Colonic mucosa (tissue), 4 donors: ENCODE measurements at regions not wholly inside any gene's neighbourhood (a gene's known extent, or its start where the extent isn't known, plus 50 kb on each side); places are given as distances from the start of the nearest gene placed in this dataset.

Source experiments
- DNase-seq: peaks from one replicate; pipeline ENCODE4 v3.0.0-alpha.2; 2020
- H3K27ac ChIP-seq: fragments of 200-600 bp; one replicate; pipeline ENCODE4 v1.8.0; 2021
- H3K27me3 ChIP-seq: fragments of 200-600 bp; one replicate; pipeline ENCODE4 v1.8.0; 2021
- H3K36me3 ChIP-seq: fragments of 200-600 bp; one replicate; pipeline ENCODE4 v1.8.0; 2021
- H3K4me1 ChIP-seq: fragments of 200-600 bp; one replicate; pipeline ENCODE4 v1.8.0; 2021; ENCODE audit warnings: mild to moderate bottlenecking
- H3K4me3 ChIP-seq: fragments of 200-600 bp; one replicate; pipeline ENCODE4 v1.8.0; 2021
- H3K9ac ChIP-seq, 2 donors: one replicate each; pipeline ENCODE4 v1.7.0; 2013; ENCODE audit warnings: control low read depth in 2 of 2, low read depth in 2 of 2, low read length in 2 of 2
- H3K9me3 ChIP-seq: fragments of 200-600 bp; one replicate; pipeline ENCODE4 v1.8.0; 2021
- CTCF ChIP-seq: fragments of 200-600 bp; IDR thresholded peaks from one replicate; pipeline ENCODE4 v1.8.0; 2022; ENCODE audit warnings: antibody characterized with exemption, mild to moderate bottlenecking
- intact Hi-C: fragments of 100-400 bp; cut with DNase I; formaldehyde crosslinking; loops from one replicate; pipeline ENCODE4 v1.14.1; 2022
- donor health status: healthy.
- donor health status: DM: no; HTN: no; CAD: no.
- donor health status: DM: no; HTN: no; CAD: no.

- Histone ChIP-seq H3K27ac (no peak overlapping the region), H3K27me3 (no peaks in the 10 kb centered on the region), H3K9ac (no peak overlapping the region), H3K4me1 (no peaks in the 10 kb centered on the region), H3K4me3 (no peak overlapping the region), H3K36me3 (no peaks in the 10 kb centered on the region), H3K9me3 (no peaks in the 10 kb centered on the region)
- no peak for TF ChIP-seq CTCF
- DNase-seq, result no peak
- intact Hi-C loops, result no loop called here
Measured at GRCh38 chr11:11177156-11177808, 175.8 kb downstream of the CSNK2A3 start.

- Histone ChIP-seq H3K4me1 (no peaks in the 10 kb centered on the region), H3K36me3 (no peaks in the 10 kb centered on the region), H3K4me3 (no peak overlapping the region), H3K9me3 (no peaks in the 10 kb centered on the region), H3K27me3 (no peaks in the 10 kb centered on the region), H3K27ac (no peak overlapping the region), H3K9ac (no peak overlapping the region)
- intact Hi-C loops, result no loop called here
- TF ChIP-seq CTCF, result no peak
- no peak for DNase-seq
Measured at GRCh38 chr11:11173316-11174025, 179.6 kb downstream of the CSNK2A3 start.

GRCh38 chr11:11171854-11172253 lies 181.2 kb downstream of the CSNK2A3 start:
- no peak overlapping the region for H3K4me3 ChIP-seq
- no peak overlapping the region for H3K9ac ChIP-seq
- no peak overlapping the region for H3K27ac ChIP-seq
- DNase-seq, result no peak
- no peaks in the 10 kb centered on the region for H3K36me3 ChIP-seq
- intact Hi-C loops, result no loop called here
- no peaks in the 10 kb centered on the region for H3K27me3 ChIP-seq
- no peaks in the 10 kb centered on the region for H3K9me3 ChIP-seq
- no peaks in the 10 kb centered on the region for H3K4me1 ChIP-seq
- TF ChIP-seq CTCF, result no peak

- TF ChIP-seq CTCF, result no peak
- H3K36me3 ChIP-seq, result no peaks in the 10 kb centered on the region
- H3K9ac ChIP-seq, result no peak overlapping the region
- H3K4me1 ChIP-seq, result no peaks in the 10 kb centered on the region
- H3K27me3 ChIP-seq, result no peaks in the 10 kb centered on the region
- no peak overlapping the region for H3K27ac ChIP-seq
- intact Hi-C loops, result no loop called here
- H3K9me3 ChIP-seq, result no peaks in the 10 kb centered on the region
- no peak overlapping the region for H3K4me3 ChIP-seq
- no peak for DNase-seq
Measured at GRCh38 chr11:11171285-11171684, 181.8 kb downstream of the CSNK2A3 start.

- H3K4me1 ChIP-seq, result no peaks in the 10 kb centered on the region
Measured at GRCh38 chr11:11170352-11171084, 182.5 kb downstream of the CSNK2A3 start.

More at GRCh38 chr11:11170352-11171084, 182.5 kb downstream of the CSNK2A3 start:
- intact Hi-C loops, result no loop called here
- Histone ChIP-seq H3K36me3 (no peaks in the 10 kb centered on the region), H3K9ac (no peak overlapping the region), H3K27ac (no peak overlapping the region), H3K9me3 (no peaks in the 10 kb centered on the region), H3K4me3 (no peak overlapping the region), H3K27me3 (no peaks in the 10 kb centered on the region)
- TF ChIP-seq CTCF, result no peak
- DNase-seq, result no peak
